Right forelimb (tissue), 1 donor: ENCODE measurements at regions not wholly inside any gene's neighbourhood (a gene's known extent, or its start where the extent isn't known, plus 50 kb on each side); places are given as distances from the start of the nearest gene placed in this dataset.

Experiments
- DNase-seq: peaks from one replicate; pipeline ENCODE4 v3.0.0-alpha.2; 2018

- DNase-seq: peak; percentile 18
Measured at GRCh38 chr16:86286991-86287663, 223.2 kb upstream of the FOXF1 start.

- peak; percentile 38 for DNase-seq
Measured at GRCh38 chr16:86287664-86288201, 222.6 kb upstream of the FOXF1 start.

GRCh38 chr16:86288716-86289294 is 221.5 kb upstream of the FOXF1 start:
- DNase-seq: peak; percentile 21

- DNase-seq: no peak
Measured at GRCh38 chr16:86289304-86289703, 221.0 kb upstream of the FOXF1 start.

GRCh38 chr16:86289907-86290306 is 220.4 kb upstream of the FOXF1 start:
- peak; percentile 13 for DNase-seq

GRCh38 chr16:86291491-86291890 is 218.8 kb upstream of the FOXF1 start:
- DNase-seq: peak; percentile 26

- DNase-seq: peak; percentile 10
Measured at GRCh38 chr16:86292171-86292775, 218.1 kb upstream of the FOXF1 start.

- peak; percentile 10 for DNase-seq
Measured at GRCh38 chr16:86292942-86293341, 217.4 kb upstream of the FOXF1 start.

- DNase-seq: peak; percentile 15
Measured at GRCh38 chr16:86293906-86294305, 216.4 kb upstream of the FOXF1 start.

GRCh38 chr16:86294535-86295196 is 215.7 kb upstream of the FOXF1 start:
- DNase-seq: peak; percentile 17

- DNase-seq: peak; percentile 18
Measured at GRCh38 chr16:86296256-86296655, 214.1 kb upstream of the FOXF1 start.

- no peak for DNase-seq
Measured at GRCh38 chr16:86297391-86297790, 212.9 kb upstream of the FOXF1 start.

- peak; percentile 46 for DNase-seq
Measured at GRCh38 chr16:86297866-86298757, 212.2 kb upstream of the FOXF1 start.

GRCh38 chr16:86298758-86299134 is 211.6 kb upstream of the FOXF1 start:
- DNase-seq: no peak

GRCh38 chr16:86299882-86300610 is 210.3 kb upstream of the FOXF1 start:
- peak; percentile 20 for DNase-seq

- peak; percentile 40 for DNase-seq
Measured at GRCh38 chr16:86300746-86301481, 209.4 kb upstream of the FOXF1 start.

- DNase-seq: no peak
Measured at GRCh38 chr16:86302421-86303109, 207.8 kb upstream of the FOXF1 start.

- no peak for DNase-seq
Measured at GRCh38 chr16:86303787-86304678, 206.3 kb upstream of the FOXF1 start.

- no peak for DNase-seq
Measured at GRCh38 chr16:86304868-86305267, 205.5 kb upstream of the FOXF1 start.
